HEK293 (cell line): ENCODE measurements at regions not wholly inside any gene's neighbourhood (a gene's known extent, or its start where the extent isn't known, plus 50 kb on each side); places are given as distances from the start of the nearest gene placed in this dataset.

Experiments used
- CTCF ChIA-PET: fragments of 350-600 bp; formaldehyde crosslinking; extraction: SDS; loops from one replicate; lab custom pipeline; 2021; ENCODE audit warnings: antibody characterized with exemption; lab: Yijun Ruan, JAX
- POLR2A ChIA-PET: fragments of 300-600 bp; formaldehyde crosslinking; extraction: SDS; loops from one replicate; lab custom pipeline; 2020; ENCODE audit warnings: antibody characterized with exemption, inconsistent platforms; lab: Yijun Ruan, JAX
- H3K27ac ChIP-seq: fragments of 200-500 bp; sonication (Bioruptor generic); 2 replicates; pipeline ENCODE4 v1.5.1; 2014; ENCODE audit warnings: low read depth, low read length, control low read depth, inconsistent platforms; ENCODE audit errors: extremely low read depth
- H3K36me3 ChIP-seq, 2 experiments: fragments of 200-500 bp in 1 of 2; sonication (Bioruptor generic) in 1 of 2; 1 replicate in 1 of 2; 2 replicates in 1 of 2; pipeline ENCODE4 v1.5.1; 2014 to 2017; ENCODE audit warnings: inconsistent platforms in 2 of 2, low read length in 2 of 2; ENCODE audit not compliant: control insufficient read depth in 2 of 2, insufficient read depth in 1 of 2
- H3K4me1 ChIP-seq: fragments of 200-500 bp; sonication (Bioruptor generic); 2 replicates; pipeline ENCODE4 v1.5.1; 2014; ENCODE audit warnings: mild to moderate bottlenecking, low read length, inconsistent platforms; ENCODE audit not compliant: control insufficient read depth, insufficient read depth
- H3K4me3 ChIP-seq: 2 replicates; pipeline ENCODE4 v1.5.1; 2011; ENCODE audit warnings: low read depth, mild to moderate bottlenecking, control low read depth, low read length, moderate library complexity
- H3K9me3 ChIP-seq: fragments of 200-500 bp; sonication (Bioruptor generic); 2 replicates; pipeline ENCODE4 v1.5.1; 2014; ENCODE audit warnings: low read depth, low read length, inconsistent platforms; ENCODE audit not compliant: control insufficient read depth, insufficient read depth
- EGR2 ChIP-seq: fragments of 450-650 bp; formaldehyde crosslinking; IDR thresholded peaks from 2 replicates; pipeline ENCODE4 v1.5.1; 2016; ENCODE audit warnings: low read depth, missing biosample characterization, missing genetic modification characterization
- SCRT2 ChIP-seq: fragments of 450-650 bp; formaldehyde crosslinking; IDR thresholded peaks from 2 replicates; pipeline ENCODE4 v1.5.1; 2016; ENCODE audit warnings: missing biosample characterization, missing genetic modification characterization
- SP2 ChIP-seq: fragments of 450-650 bp; formaldehyde crosslinking; IDR thresholded peaks from 2 replicates; pipeline ENCODE4 v1.5.1; 2016; ENCODE audit warnings: missing biosample characterization, missing genetic modification characterization
- SP7 ChIP-seq: fragments of 450-650 bp; formaldehyde crosslinking; IDR thresholded peaks from 2 replicates; pipeline ENCODE4 v1.5.1; 2016; ENCODE audit warnings: missing biosample characterization, missing genetic modification characterization
- ZBTB44 ChIP-seq: fragments of 450-650 bp; IDR thresholded peaks from 2 replicates; pipeline ENCODE4 v1.5.1; 2018; ENCODE audit warnings: missing biosample characterization, mild to moderate bottlenecking, missing genetic modification characterization
- ZBTB48 ChIP-seq: fragments of 450-650 bp; formaldehyde crosslinking; IDR thresholded peaks from 2 replicates; pipeline ENCODE4 v1.5.1; 2016; ENCODE audit warnings: missing biosample characterization, missing genetic modification characterization
- ZBTB49 ChIP-seq: fragments of 450-650 bp; formaldehyde crosslinking; IDR thresholded peaks from 2 replicates; pipeline ENCODE4 v1.5.1; 2016; ENCODE audit warnings: missing biosample characterization, missing genetic modification characterization, low read depth
- ZEB2 ChIP-seq: fragments of 450-650 bp; formaldehyde crosslinking; IDR thresholded peaks from 2 replicates; pipeline ENCODE4 v1.5.1; 2016; ENCODE audit warnings: missing biosample characterization, missing genetic modification characterization
- ZNF132 ChIP-seq: fragments of 450-650 bp; formaldehyde crosslinking; IDR thresholded peaks from 2 replicates; pipeline ENCODE4 v1.5.1; 2017; ENCODE audit warnings: missing biosample characterization, missing genetic modification characterization, borderline replicate concordance
- ZNF221 ChIP-seq: fragments of 450-650 bp; formaldehyde crosslinking; IDR thresholded peaks from 2 replicates; pipeline ENCODE4 v1.5.1; 2017; ENCODE audit warnings: missing biosample characterization, missing genetic modification characterization, borderline replicate concordance
- ZNF239 ChIP-seq: fragments of 450-650 bp; formaldehyde crosslinking; IDR thresholded peaks from 2 replicates; pipeline ENCODE4 v1.5.1; 2016; ENCODE audit warnings: missing biosample characterization, missing genetic modification characterization
- ZNF26 ChIP-seq: fragments of 450-650 bp; formaldehyde crosslinking; IDR thresholded peaks from 2 replicates; pipeline ENCODE4 v1.5.1; 2016; ENCODE audit warnings: missing biosample characterization, missing genetic modification characterization
- ZNF274 ChIP-seq, 2 experiments: fragments of 200-500 bp in 1 of 2; fragments of 450-650 bp in 1 of 2; sonication (Bioruptor generic) in 1 of 2; formaldehyde crosslinking in 1 of 2; IDR thresholded peaks; 2 replicates each; pipeline versions ENCODE4 v1.5.1 to v1.6.1; 2014 to 2016; ENCODE audit warnings: borderline replicate concordance in 1 of 2, inconsistent platforms in 1 of 2, low read length in 1 of 2, missing biosample characterization in 1 of 2, missing genetic modification characterization in 1 of 2
- ZNF292 ChIP-seq: fragments of 450-650 bp; formaldehyde crosslinking; IDR thresholded peaks from 2 replicates; pipeline ENCODE4 v1.5.1; 2016; ENCODE audit warnings: low read depth, missing biosample characterization, missing genetic modification characterization, borderline replicate concordance
- ZNF48 ChIP-seq: fragments of 450-650 bp; formaldehyde crosslinking; IDR thresholded peaks from 2 replicates; pipeline ENCODE4 v1.5.1; 2016; ENCODE audit warnings: missing biosample characterization, missing genetic modification characterization
- ZNF488 ChIP-seq: fragments of 450-650 bp; formaldehyde crosslinking; IDR thresholded peaks from 2 replicates; pipeline ENCODE4 v1.5.1; 2016; ENCODE audit warnings: missing biosample characterization, missing genetic modification characterization
- ZNF529 ChIP-seq: fragments of 450-650 bp; formaldehyde crosslinking; IDR thresholded peaks from 2 replicates; pipeline ENCODE4 v1.5.1; 2017; ENCODE audit warnings: missing genetic modification characterization, missing biosample characterization; ENCODE audit not compliant: insufficient replicate concordance
- ZNF580 ChIP-seq: fragments of 450-650 bp; formaldehyde crosslinking; IDR thresholded peaks from 2 replicates; pipeline ENCODE4 v1.5.1; 2016; ENCODE audit warnings: missing biosample characterization, missing genetic modification characterization
- ZNF645 ChIP-seq: fragments of 450-650 bp; formaldehyde crosslinking; IDR thresholded peaks from 2 replicates; pipeline ENCODE4; 2016; ENCODE audit warnings: missing biosample characterization, missing genetic modification characterization
- ZNF660 ChIP-seq: fragments of 450-650 bp; IDR thresholded peaks from 2 replicates; pipeline ENCODE4 v1.5.1; 2018; ENCODE audit warnings: missing biosample characterization, mild to moderate bottlenecking, missing genetic modification characterization
- ZNF692 ChIP-seq: fragments of 450-650 bp; formaldehyde crosslinking; IDR thresholded peaks from 2 replicates; pipeline ENCODE4 v1.5.1; 2016; ENCODE audit warnings: missing biosample characterization, missing genetic modification characterization
- ZSCAN5A ChIP-seq: fragments of 450-650 bp; formaldehyde crosslinking; IDR thresholded peaks from 2 replicates; pipeline ENCODE4 v1.5.1; 2016; ENCODE audit warnings: missing biosample characterization, missing genetic modification characterization

GRCh38 chr6:104629826-104630225, 229.9 kb downstream of the HACE1 start (continued):
- TF ChIP-seq ZEB2 (tag by site-specific recombination) (no peak), ZNF660 (tag by site-specific recombination) (no peak), ZNF132 (tag by site-specific recombination) (no peak), ZNF239 (tag by site-specific recombination) (no peak), ZNF488 (tag by site-specific recombination) (no peak), ZNF221 (tag by site-specific recombination) (no peak), ZSCAN5A (no peak), ZBTB48 (tag by site-specific recombination) (no peak)

- no peak overlapping the region for H3K27ac ChIP-seq
- POLR2A ChIA-PET, result no interaction called here
These were observed 234.2 kb downstream of the HACE1 start for GRCh38 chr6:104625536-104625935.

GRCh38 chr6:104623052-104623690, 236.5 kb downstream of the HACE1 start:
- Histone ChIP-seq H3K4me1 (no peaks in the 10 kb centered on the region), H3K9me3 (no peaks in the 10 kb centered on the region), H3K27ac (no peak overlapping the region), H3K36me3 (no peaks in the 10 kb centered on the region), H3K4me3 (no peak overlapping the region)
- ChIA-PET CTCF (no interaction called here), POLR2A (no interaction called here)
- TF ChIP-seq ZNF692, result no peak
- TF ChIP-seq ZNF26 (tag by site-specific recombination), result no peak
- TF ChIP-seq ZNF48 (tag by site-specific recombination), result no peak
- no peak for TF ChIP-seq ZNF645 (tag by site-specific recombination)
- TF ChIP-seq EGR2 (tag by site-specific recombination), result no peak
- TF ChIP-seq ZBTB49 (tag by site-specific recombination), result no peak
- peak; percentile 51 for TF ChIP-seq ZBTB44 (tag by site-specific recombination)
- no peak for TF ChIP-seq SP7
- TF ChIP-seq ZNF274 (IDR thresholded peaks at IDR 0.05; ENCODE audit: low read length), result no peak
- TF ChIP-seq ZNF274 (tag by site-specific recombination; IDR thresholded peaks at IDR 0.05; ENCODE audit: borderline replicate concordance), result no peak
- TF ChIP-seq ZNF529 (tag by site-specific recombination), result peak; percentile 28
- TF ChIP-seq ZNF292, result no peak
- no peak for TF ChIP-seq ZNF580 (tag by site-specific recombination)

More at GRCh38 chr6:104625536-104625935, 234.2 kb downstream of the HACE1 start:
- H3K4me1 ChIP-seq, result no peaks in the 10 kb centered on the region
- no peak overlapping the region for H3K4me3 ChIP-seq
- TF ChIP-seq SP2 (no peak), SCRT2 (0 out of 2 replicates have a peak, but pooled peaks have one; percentile 18)
- H3K36me3 ChIP-seq, result no peaks in the 10 kb centered on the region
- CTCF ChIA-PET, result no interaction called here
- H3K9me3 ChIP-seq, result no peaks in the 10 kb centered on the region
